Glutamatergic neuron (in vitro differentiated cells): ENCODE measurements at regions not wholly inside any gene's neighbourhood (a gene's known extent, or its start where the extent isn't known, plus 50 kb on each side); places are given as distances from the start of the nearest gene placed in this dataset.
A peak's percentile ranks its signal among the peaks of the same experiment; 100 is the strongest.

ENCODE experiments used
- DNase-seq: peaks from one replicate; pipeline ENCODE4 v3.0.0; 2022
- H3K27ac Mint-ChIP-seq: one replicate; pipeline ENCODE4 v1.8.0; 2020; ENCODE audit warnings: mild to moderate bottlenecking, mixed read lengths, inconsistent platforms; ENCODE audit not compliant: unreplicated experiment
- H3K27me3 Mint-ChIP-seq: one replicate; pipeline ENCODE4 v1.8.0; 2020; ENCODE audit warnings: mild to moderate bottlenecking, moderate library complexity, mixed read lengths, inconsistent platforms; ENCODE audit not compliant: unreplicated experiment
- H3K36me3 Mint-ChIP-seq: one replicate; pipeline ENCODE4 v1.8.0; 2020; ENCODE audit warnings: mild to moderate bottlenecking, mixed read lengths, inconsistent platforms; ENCODE audit not compliant: unreplicated experiment
- H3K4me1 Mint-ChIP-seq: one replicate; pipeline ENCODE4 v1.8.0; 2020; ENCODE audit warnings: mild to moderate bottlenecking, low read depth, mixed read lengths, inconsistent platforms; ENCODE audit not compliant: unreplicated experiment
- H3K4me3 Mint-ChIP-seq: one replicate; pipeline ENCODE4 v1.8.0; 2020; ENCODE audit warnings: mild to moderate bottlenecking, mixed read lengths, inconsistent platforms; ENCODE audit not compliant: unreplicated experiment
- H3K9me3 Mint-ChIP-seq: one replicate; pipeline ENCODE4 v1.8.0; 2020; ENCODE audit warnings: mild to moderate bottlenecking, moderate library complexity, mixed read lengths, inconsistent platforms; ENCODE audit not compliant: unreplicated experiment
- CTCF ChIP-seq: fragments of 200-600 bp; sonication (generic); IDR thresholded peaks from one replicate; pipeline ENCODE4 v1.5.0; 2021; ENCODE audit not compliant: partially characterized antibody, unreplicated experiment

DNA sequence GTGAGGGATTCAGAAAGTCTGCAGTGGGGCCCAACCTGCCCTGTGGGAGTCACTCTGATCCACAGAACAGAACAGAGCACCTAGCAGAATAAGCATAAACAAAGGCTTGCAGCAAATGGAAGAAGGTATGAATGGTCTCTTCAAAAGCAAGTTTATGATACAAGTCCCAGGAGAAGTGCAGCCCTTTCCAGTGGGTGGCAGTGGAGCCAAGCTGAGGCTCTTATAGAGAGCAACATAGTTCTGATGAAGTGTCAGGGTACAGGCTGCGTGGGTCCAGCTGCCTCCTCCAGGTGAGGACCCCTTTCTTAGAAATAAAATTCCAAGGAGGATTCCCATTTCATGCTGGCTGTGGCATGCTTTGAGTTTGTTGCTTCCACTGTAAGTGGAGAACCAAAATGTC, 88.8 kb upstream of the PAK3 start:
- Mint-ChIP-seq H3K4me1 (peaks cover 11% of the 10 kb centered on the region), H3K27me3 (no peaks in the 10 kb centered on the region), H3K9me3 (peaks cover 2% of the 10 kb centered on the region), H3K4me3 (no peak overlapping the region), H3K27ac (no peak overlapping the region), H3K36me3 (no peaks in the 10 kb centered on the region)
- TF ChIP-seq CTCF = no peak
- DNase-seq = no peak

DNA sequence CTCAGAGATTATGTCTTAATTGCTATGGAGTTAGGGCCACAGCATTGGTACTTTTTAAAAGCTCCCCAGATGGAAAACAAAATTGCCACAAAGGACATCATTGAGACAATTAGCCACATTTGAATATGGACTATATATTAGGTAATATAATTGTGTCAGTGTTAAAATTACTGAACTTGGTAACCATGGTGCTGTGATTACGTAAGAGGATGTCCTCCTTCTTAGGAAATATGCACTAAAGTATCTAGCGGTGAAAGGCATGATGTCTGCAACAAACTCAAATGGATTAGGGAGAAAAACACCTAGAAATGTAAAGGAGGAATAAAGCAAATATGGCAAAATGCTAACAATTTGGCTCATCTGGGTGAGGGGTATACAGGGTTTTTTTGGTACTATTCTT, 89.9 kb upstream of the PAK3 start:
- Mint-ChIP-seq H3K36me3 (no peaks in the 10 kb centered on the region), H3K27me3 (no peaks in the 10 kb centered on the region), H3K27ac (peak overlapping the region; percentile 76), H3K9me3 (peaks cover 2% of the 10 kb centered on the region), H3K4me3 (no peak overlapping the region), H3K4me1 (peaks cover 11% of the 10 kb centered on the region)
- no peak for DNase-seq
- TF ChIP-seq CTCF = no peak

DNA sequence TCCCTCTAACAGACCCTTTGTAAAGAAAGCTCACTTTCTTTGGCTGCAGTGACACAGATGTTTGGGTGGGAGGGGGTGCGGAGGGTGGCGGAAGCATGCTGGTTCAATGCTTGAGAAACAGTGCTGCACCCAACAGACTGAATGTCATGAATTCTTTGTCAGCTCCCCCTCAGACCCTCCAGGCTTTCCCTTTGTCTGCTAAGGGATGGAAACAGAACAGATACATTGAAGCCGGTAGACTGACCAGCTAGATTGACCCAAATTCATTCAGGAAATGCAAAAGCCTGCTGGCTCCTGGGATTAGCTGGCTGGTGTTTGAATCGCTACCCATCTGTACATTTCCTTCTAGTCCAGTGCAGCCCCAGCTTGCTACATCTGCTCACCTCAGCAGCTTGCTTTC, 90.8 kb upstream of the PAK3 start:
- DNase-seq = peak; percentile 28
- no peak for TF ChIP-seq CTCF
- Mint-ChIP-seq H3K4me1 (peaks cover 11% of the 10 kb centered on the region), H3K9me3 (peaks cover 2% of the 10 kb centered on the region), H3K27me3 (no peaks in the 10 kb centered on the region), H3K4me3 (peak overlapping the region; percentile 45), H3K27ac (peak overlapping the region; percentile 95), H3K36me3 (no peaks in the 10 kb centered on the region)

DNA sequence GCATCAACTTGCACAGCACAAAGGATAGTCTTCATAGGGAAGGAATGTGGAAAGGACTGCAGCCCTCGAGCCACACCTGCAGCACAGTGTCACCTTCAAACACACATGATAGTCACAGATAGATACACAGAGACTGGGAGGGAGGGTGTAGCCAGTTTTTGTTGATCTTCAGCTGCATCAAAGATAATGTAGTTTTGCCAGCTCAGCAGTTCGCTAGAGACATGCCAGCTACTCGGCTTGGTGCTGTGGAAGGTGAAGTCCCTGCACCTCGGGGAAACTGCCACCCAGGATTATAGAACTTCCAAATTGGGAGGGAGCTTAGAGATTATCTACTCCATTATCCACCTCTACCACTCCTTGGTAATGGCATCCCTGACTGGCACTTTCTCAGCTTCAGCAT, 92.9 kb upstream of the PAK3 start:
- DNase-seq = no peak
- Mint-ChIP-seq H3K4me1 (peaks cover 11% of the 10 kb centered on the region), H3K27me3 (no peaks in the 10 kb centered on the region), H3K36me3 (no peaks in the 10 kb centered on the region), H3K9me3 (peaks cover 2% of the 10 kb centered on the region), H3K4me3 (no peak overlapping the region), H3K27ac (no peak overlapping the region)
- TF ChIP-seq CTCF = no peak

DNA sequence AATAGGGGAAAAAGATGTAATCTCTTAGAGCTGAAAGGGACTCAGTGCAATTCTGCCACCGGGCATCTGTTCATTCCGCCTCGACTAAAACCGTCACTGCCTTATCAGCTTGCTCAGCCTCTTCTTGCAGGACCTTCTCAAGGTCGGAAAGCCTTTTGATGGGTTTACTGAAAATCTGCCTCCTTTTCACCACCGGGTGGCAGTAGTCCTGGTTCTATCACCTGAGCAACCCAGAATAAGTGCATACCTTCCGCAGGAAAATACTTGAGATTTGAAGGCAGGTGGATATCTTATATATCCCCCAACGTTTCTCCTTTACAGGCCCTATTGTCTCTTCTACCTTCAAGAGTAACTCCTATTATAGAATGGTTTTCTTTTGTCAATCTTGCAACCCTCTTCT, 103.4 kb upstream of the PAK3 start:
- Mint-ChIP-seq H3K27ac (no peak overlapping the region), H3K4me3 (no peak overlapping the region), H3K4me1 (peaks cover 6% of the 10 kb centered on the region), H3K27me3 (peaks cover 3% of the 10 kb centered on the region), H3K9me3 (peaks cover 2% of the 10 kb centered on the region), H3K36me3 (no peaks in the 10 kb centered on the region)
- peak; percentile 26 for DNase-seq
- TF ChIP-seq CTCF = peak; percentile 41
